Heart left ventricle (tissue), 13 donors: ENCODE measurements at regions not wholly inside any gene's neighbourhood (a gene's known extent, or its start where the extent isn't known, plus 50 kb on each side); places are given as distances from the start of the nearest gene placed in this dataset.

Experiments
- CTCF ChIP-seq, 12 donors: fragments of 200-600 bp; sonication (generic) in 4 of 12; IDR thresholded peaks; one replicate each; pipeline versions ENCODE4 v1.5.0 to v1.8.0; 2018 to 2022; ENCODE audit warnings: antibody characterized with exemption in 12 of 12, mild to moderate bottlenecking in 5 of 12
- POLR2A ChIP-seq, 2 donors: fragments of 450-650 bp; IDR thresholded peaks; one replicate each; pipeline ENCODE4 v1.6.1; 2017; ENCODE audit warnings: antibody characterized with exemption in 2 of 2, mild to moderate bottlenecking in 2 of 2, moderate library complexity in 2 of 2
- donor health status: ischemic (EF 13 %, LVEDD 7.1; RV severe dilation, severe dysfunction).
- donor health status: DM: no; HTN: yes; CAD: no.
- donor health status: DM: no; HTN: no; CAD: no.
- donor health status: ischemic (EF 25% LVEDD 6.9; RV normal size, moderate dysfunction).
- donor health status: ischemic (EF 25% LVEDD 5.7; RV mildly dilated, moderate dysfunction).
- donor health status: ischemic (EF 35%, LVEDD 5.7; RV mildly dilated, moderate dysfunction).
- donor health status: nonischemic (EF 11% LVEDD 7.7; RV severe dilation, severe dysfunction).
- donor health status: DM: yes; HTN: yes; CAD: no.
- donor health status: PGD.
- donor health status: ischemic (EF 29% LVEDD 5.4; RV normal size, mild dysfunction).
- donor health status: nonischemic (EF 23%, LVEDD 6.1; RV moderate dilation, normal function).

DNA sequence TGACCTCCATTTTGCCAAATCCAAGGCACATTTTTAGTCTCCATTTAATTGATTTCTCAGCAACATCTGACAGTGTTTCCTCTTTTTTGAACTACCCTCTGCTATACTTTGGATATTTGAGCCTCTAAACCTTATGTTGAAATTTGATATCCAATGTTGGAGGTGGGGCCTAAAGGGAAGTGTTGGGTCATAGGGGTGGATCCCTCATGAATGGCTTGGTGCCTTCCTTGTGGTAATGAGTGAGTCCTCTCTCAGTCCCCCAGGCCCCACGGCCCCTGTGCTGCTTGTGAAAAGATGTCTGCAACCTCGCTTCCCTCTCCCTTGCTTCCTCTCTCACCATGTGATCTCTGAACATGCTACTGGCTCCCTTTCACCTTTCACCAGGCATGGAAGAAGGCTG, 96.8 kb upstream of the DGKB start:
- no peak for TF ChIP-seq POLR2A (IDR thresholded peaks at IDR 0.05)
- TF ChIP-seq CTCF (IDR thresholded peaks at IDR 0.05), result no peak
